AG20443 (cell line): ENCODE measurements at regions not wholly inside any gene's neighbourhood (a gene's known extent, or its start where the extent isn't known, plus 50 kb on each side); places are given as distances from the start of the nearest gene placed in this dataset.
"Not testable (repeated sequence)": the region's sequence is repeated elsewhere in the genome, so short reads cannot be mapped to it uniquely, and the experiment has no call there.

Experiments used
- DNase-seq: peaks from one replicate; pipeline ENCODE4 v3.0.0; 2012; ENCODE audit warnings: low spot score, mixed read lengths

DNA sequence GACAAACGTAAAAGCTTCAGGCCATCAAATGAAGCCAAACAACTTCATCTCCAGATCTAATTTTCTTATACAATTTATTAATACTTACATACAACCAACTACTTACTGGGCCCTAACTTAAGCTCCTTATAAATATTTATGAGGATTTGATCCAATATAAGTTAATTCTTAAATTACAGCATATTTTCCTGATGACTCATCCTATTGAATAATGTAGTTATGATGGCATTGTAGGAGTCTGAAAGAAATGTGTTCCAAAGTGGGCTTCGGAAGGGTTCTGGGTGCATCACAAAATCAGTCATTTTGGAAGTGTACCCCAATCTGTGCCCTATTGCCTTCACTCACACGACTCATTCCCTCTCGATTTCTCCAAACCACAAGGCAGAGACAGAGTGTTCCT is 455.1 kb upstream of the CTSO start:
- no peak for DNase-seq

DNA sequence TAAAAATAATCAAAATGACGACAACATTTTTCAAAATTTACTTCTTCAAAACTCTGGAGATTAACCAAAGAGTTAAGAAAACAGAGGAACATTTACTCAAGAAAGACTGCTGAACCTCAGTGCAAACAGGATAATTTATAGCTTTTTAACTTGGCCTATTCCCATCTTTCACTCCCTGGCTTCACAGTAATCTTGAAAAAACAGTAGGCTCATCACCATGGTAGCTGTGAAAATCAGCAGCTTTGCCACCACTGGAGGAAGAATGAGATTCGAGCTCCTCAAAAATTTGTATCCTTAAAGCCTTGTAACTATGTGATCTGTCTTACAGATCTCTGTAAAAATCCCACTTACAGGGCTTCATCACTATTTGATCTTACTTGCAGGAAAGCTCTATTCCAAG is 447.7 kb upstream of the CTSO start:
- no peak for DNase-seq

DNA sequence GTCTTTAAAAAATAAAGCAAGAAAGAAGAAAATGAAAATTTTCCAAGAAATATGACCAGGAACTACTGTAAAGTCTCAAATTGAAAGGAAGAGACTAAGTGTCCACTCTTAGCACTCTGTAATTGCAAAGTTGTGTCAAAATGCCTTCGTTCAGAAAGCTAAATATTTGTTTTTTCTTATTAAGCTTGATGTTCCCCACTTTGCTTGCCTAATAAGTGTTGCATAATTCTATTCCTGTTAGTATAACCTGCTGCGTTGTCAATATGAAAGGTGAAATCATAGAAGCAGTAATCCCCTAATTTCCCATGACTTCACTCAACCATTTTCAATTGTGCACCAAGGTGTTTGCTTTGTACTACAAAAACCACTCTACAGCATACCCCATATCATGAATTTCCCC is 442.9 kb upstream of the CTSO start:
- DNase-seq: no peak

DNA sequence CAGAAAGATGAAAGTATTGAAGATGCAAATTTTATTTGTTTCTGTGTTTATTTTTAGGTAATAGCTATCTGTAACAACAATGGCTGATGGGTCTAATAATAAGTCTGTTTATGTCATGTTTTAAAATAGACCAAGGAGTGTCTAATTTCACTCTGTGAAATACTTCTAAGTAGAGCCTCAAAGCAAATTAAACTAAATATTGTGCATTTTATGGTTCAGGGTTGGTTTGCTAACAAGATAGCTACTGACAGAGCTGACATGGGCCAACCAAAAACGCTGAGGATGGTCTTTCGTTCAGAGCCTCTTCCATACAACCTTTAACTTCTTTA is 437.6 kb upstream of the CTSO start:
- no peak for DNase-seq

DNA sequence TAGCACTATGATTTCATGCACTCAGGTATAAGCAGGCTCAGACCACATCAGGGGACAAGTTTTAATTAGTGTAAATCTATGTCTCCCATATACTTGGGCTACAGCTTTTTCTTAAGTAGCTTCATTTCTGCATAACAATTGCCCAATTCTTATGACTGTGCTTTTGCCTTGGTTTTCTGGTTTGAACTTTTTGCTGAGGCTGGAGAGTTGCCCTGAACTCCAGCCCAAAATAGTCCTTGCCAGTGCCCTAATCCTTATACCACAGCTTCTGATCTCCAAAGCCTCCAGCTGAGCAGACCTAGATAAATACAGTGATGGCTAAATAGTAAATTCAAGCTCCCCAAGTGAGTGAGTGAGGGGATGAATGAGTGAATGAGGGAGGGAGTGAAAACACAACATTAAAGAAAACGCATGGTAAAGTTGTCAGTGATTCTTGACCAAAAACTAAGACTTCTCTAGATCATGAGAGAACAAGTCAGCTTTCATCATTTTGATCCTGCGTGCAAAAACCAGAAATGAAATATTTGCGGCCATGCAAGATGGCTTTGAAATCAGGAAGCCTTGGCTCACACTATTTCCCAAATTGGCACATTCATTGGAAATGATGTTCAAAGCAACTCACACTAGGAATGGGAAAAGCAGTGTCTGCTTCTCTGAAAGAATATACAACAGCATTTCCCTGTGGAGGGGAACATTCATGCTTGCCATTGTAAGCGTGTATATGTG is 437.1 kb upstream of the CTSO start:
- peak; percentile 63 for DNase-seq

DNA sequence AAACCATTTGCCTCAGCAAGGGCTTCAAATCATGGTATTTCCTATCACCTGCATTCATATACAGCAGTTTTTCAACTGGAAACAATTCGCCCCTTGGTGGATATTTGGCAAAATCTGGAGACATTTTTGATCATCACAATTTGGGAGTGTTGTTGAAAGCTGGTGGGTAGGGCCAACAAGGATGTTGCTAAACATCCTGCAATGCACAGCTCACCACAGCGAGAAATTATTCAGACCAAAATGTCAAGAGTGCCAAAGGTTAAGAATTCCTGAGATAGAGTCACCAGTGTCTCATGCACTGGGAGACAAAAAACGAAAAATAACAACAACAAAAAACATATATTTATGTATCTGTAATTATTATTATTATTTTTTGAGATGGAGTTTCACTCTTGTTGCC is 435.2 kb upstream of the CTSO start:
- DNase-seq: peak; percentile 47

DNA sequence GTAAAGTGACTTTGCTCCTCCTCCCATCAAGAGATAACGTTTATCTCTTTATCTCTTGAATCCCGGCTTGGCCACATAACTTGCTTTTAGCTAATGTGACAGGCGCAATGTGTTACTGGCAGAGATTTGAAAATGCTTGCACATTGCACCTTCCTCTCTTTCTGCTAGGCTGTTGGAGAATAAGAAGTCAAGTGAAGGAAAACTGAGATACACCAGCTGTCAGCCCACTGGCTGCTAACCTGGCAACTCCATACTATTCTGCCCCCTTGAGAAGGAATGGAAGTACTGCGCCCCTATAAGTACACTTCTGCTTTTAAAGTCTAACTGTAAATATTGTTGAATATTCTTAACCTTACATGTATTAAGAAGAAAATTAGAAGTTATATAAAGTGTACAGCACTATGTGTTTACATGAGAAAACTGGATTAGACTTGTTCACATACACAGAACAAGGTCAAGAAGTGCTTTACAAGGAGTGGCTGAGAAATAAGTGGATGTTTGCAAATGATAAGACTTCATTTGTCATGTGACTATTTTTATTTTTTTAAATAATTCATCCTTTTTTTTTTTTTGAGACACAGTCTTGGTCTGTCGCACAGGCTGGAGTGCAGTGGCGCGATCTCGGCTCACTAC is 424.5 kb upstream of the CTSO start:
- no peak for DNase-seq

DNA sequence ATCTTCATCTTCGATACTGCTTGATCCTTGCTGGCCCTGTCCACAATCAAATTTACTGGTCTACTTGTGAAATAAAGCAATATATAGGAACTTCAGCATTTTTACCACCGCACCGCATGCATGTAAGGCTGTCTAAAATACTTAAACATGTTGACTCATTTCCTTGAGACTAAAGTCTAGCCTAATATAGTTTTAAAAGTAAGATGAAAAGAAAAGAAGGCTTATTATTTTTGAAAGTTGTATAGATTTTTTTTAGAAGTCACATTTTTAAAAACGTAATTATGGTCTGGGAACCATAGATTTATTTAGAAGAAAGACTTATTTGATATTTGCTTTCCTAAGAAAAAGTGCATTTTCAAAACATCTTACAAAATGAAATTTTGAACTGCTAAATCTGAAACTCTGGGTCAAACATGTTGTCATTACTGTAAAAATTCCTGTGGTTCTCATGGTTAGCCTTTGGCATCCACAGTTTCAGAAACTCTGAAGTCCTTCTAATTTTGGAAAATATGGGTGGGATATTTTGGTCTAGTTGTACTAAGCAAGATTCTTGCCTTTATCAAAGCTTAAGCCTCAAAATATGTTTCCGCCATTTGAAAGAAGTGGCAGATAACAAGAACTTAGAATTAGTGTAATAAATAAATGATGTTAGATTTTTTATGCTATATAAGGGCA is 423.5 kb upstream of the CTSO start:
- DNase-seq: peak; percentile 71

DNA sequence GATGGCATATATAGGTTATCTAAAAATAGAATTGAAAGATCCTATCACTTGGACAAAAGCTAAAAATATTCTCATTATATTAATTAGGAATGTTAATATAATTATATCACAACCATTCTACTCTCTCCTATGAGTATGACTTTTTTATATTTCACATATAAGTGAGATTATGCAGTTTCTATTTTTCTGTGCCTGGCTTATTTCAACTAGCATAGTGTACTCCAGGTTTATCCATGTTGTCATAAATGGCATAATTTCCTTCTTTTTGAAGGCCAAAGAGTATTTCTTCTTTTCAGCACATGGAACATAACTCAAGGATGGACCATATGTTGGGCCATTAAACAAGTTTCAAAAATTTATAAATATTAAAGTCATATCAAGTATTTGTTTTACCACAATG is 421.2 kb upstream of the CTSO start:
- DNase-seq: no peak

DNA sequence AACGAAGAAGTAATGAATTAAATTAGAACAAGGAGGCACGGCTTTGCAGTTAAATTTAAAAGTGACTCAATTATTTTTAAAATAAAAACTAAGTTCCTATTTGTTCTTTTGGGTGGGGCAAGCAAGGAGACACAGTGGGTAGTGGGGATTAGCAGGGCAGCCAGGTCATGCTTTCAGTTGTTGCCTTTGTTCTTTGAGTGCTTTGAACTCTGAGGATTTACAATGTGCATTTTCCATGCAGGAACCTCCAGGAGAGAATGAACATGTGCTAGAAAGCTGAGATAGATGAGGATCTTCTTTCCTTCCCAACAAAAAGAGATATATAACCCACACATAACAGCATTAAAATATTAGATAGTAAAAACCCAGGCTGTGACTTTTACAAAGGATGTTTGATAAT is 420.4 kb upstream of the CTSO start:
- no peak for DNase-seq

DNA sequence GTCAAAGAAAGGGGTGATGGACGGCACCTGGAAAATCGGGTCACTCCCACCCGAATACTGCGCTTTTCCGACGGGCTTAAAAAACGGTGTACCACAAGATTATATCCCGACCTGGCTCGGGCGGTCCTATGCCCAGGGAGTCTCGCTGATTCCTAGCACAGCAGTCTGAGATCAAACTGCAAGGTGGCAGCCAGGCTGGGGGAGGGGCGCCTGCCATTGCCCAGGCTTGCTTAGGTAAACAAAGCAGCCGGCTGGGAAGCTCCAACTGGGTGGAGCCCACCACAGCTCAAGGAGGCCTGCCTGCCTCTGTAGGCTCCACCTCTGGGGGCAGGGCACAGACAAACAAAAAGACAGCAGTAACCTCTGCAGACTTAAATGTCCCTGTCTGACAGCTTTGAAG is 413.8 kb upstream of the CTSO start:
- DNase-seq: not testable (repeated sequence)

DNA sequence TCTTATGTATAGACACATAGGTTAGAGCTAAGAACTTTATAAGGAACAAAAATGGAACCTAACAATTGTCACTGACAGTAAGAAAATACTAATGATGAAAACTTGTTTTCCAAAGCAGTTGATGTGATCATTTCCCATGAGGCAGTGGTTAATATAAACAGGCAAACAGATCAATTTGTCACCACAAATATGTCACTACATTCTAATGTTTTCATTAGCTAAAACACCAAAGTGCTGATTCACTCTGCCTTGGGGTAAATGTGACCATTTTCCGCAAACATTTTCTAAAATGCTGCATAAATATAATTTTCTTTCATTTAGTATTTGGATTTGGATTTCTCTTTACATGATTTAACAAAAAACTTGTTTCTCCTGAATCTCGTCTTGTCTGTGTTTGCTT is 408.9 kb upstream of the CTSO start:
- peak; percentile 52 for DNase-seq

DNA sequence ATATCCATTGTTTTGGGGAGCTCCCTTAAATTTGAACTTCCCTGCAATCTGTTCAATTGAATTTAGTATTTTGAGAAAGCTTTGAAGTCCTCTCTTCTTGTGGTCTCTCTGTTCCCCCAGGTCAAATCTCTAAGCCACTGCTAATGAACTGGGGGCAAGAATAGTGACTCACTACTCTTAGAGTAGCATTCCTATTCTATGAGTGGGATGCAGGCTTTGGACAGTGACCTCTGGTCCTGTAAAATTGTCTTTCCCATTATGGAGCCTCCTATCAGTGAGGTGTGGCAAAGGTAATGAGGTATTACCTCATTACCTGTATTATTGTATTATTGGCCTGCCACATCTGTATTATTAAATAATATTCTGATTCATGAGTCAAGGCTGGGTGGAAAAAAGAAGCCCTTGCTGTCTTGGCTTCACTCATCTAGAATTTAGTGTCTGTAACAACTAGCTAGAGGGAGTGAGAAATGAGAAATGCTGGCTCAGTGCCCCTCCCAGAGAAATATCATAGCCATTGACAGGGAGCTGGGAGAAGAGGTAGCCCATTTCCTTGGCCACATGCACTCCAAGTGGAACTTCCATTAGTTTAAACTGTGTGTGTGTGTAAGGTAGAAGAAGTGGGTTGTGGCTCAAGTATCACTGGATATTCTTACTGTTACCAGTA is 393.9 kb upstream of the CTSO start:
- peak; percentile 25 for DNase-seq

DNA sequence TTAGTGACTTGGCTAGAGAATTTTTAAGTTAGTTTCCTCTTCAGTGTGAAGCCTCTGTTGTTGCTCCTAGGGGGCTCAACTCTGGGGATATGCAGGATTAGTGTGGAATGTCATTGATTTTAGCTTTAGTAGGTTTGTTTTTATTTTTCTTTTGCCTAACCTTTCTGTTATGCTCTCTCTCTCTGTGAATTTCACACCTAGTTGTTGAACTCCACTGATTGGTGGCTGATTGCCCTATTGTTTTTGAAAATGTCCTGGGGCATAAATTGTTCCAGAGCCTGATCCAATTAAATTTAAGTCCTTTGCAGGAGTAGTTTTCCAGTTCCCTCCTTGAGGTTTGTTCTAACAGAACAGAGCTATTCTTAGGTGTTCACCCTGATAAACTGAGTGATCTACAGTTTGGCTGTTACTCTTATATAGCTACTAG is 393.3 kb upstream of the CTSO start:
- DNase-seq: no peak

DNA sequence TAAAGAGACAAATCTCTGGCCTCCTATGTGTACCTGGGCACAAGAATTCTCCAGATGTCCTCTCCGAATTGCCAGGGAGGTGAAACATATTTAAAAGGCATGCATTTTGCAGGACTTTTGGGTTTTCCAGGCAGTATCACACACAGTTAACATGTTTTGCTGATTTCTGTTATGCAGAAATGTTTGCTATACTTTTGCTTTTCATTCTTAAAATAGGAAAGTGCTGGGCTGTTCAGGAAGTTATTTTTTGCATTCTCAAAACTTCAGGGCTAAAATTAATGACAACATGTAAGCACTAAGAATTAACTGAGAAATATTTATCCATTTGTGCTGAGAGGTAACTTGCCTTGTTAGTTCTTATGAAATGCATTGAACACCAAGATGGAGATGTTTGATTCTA is 390.7 kb upstream of the CTSO start:
- DNase-seq: no peak

DNA sequence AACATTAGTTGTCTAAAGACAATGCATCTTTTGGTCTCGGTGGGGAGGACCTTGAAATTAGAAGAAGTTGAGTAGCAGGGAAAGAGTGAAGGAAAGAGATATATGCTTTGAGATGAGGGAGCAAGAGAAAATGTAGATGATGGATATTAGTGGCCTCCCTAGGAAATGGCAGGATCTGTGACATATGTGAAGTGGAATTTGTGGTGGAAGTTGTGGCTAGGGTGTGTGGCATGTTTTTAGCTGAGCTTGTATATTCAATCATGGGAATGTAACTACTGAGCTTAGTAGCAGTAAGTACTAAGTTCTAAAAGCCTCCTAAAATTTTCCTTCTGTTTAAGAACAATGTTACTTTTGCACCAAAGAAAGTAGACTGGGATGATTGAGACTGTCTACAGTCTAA is 382.8 kb upstream of the CTSO start:
- DNase-seq: no peak

DNA sequence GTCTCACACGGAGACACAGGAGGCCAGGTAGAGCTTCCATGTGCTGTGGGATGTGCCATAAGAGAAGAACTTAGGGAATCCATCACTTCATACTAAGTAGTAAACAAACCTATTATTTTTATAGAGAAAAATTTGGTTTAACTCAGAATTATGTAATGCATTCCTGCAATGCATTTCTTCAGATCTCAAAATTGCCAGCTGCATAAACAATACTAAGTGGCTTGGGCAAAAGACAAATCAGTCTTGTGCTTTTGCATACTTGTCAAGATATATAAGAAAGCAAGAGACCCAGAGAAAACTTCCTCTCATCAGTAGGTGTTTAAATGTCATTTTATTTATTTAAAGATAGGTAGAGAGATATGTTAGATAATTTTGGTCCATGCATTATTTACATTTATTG is 382.1 kb upstream of the CTSO start:
- no peak for DNase-seq

DNA sequence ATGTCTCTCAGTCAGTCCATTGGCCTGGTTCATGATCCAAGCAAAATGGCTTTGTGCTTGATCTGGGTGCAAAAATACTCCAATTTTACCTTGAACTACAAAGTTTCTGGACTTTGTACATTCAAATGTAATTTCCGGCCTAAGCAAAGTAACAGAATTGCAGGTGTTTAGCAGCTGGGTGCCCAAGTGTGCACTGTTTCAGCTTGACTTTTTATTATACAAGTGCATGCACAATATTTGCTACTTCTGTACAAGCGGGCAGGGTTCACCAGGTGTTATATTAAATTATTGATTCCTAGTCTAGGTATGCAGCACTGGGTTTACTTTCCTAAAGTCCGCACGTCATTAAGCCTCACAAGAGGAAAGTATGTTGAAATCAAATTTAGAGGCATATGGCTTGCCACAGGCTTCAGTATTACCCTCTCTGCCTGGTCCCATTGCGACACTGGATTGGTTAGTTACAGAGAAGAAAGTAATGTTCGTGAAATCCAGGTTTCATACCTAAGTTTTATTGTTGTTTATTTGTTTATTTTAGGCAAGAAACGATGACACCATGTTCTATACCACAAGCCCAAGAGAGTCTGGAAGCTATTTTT is 376.9 kb upstream of the CTSO start:
- no peak for DNase-seq

DNA sequence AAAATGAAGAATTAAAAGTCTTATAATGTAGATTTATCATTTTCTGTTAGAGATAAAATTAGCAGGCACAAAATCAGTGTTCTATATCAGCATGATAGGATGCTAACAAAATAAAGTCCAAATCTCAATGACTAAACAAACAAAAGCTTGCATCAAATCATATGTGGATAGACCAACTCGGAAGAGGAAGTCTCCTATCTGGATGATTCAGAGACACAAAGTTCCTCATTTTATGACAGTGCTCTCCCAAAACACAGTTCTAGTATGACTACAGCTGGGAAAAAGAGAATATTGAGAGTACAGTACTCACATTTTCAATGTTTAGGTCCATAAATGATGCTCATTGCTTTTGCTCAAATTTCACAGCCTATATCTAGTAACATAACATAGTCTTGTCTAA is 376.1 kb upstream of the CTSO start:
- DNase-seq: peak; percentile 17

DNA sequence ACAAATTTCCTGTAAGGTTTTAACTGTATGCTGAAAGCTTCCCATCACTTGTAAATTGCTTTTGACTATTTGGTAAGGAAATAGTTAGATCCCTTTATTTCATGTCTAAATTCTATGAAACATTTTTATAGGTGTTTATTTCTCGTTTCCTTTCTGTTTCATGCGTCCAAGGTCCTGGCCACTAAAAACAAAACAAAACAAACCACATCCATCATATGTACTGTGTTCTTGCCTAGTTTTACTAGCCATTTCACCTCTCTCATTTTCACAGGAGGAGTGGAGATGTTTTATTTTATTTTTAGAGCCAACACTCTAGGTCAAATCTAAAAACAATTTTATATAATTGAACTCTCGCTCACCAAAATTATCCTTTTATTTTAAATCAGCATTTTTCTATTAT is 375.2 kb upstream of the CTSO start:
- no peak for DNase-seq

DNA sequence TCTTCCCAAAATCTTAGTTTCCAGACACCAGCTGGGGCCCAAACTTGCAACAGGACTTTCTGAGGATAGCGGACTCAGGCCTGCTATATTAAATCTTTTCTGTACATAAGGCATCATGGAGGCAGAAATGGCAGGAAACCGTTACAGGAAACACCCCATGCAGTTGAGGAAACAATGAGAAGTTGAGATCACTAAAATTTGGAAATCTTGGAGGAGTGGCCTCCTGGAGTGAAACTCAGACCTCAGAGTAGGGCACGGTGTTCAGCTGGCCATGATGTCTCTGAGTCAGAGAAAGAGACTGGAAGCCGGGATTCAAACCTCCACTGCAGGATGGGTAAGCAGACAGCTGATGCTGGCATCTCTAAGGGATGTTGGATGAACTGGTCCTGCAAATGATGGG is 372.6 kb upstream of the CTSO start:
- DNase-seq: no peak

DNA sequence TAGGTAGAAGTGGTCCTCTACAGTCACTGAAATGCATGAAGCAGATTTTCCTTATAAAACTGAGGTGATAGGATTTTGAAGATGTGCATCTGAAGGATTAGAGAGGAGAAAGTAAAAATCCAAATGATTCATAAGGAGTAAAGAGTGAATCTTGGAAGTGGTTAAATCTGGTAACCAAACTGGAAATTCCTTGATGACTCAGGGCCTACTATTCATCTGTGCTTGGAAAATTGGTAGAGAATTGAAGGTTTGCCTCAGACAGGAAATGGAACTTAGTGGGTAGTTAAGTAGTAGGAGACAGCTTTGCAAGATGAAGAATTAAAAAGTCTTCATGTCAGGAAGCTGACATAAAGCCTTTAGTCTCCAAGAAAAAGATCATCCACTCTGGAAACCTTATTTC is 368.9 kb upstream of the CTSO start:
- peak; percentile 49 for DNase-seq

DNA sequence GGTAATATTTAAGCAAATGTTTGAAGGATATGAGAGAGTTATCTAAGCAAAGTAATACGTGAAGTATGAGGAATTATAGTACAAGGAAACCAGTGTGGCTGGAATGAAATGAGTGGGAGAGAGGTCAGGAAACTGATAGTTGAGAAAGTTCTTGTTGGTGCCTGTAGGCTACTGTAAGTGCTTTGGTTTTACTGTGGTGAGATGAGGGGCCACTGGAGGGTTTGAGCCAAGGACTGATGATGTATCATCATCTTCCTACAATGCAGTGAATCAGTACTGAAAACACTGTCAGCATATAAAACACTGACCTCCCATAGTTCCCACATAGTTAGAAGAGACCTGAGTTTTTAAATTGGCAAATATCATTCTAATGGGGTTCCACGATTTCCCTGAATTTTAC is 367.5 kb upstream of the CTSO start:
- DNase-seq: peak; percentile 30
